NCI-H2196 treated with DMSO at 0.1 percent for 48 hours (cell line): ENCODE measurements at regions not wholly inside any gene's neighbourhood (a gene's known extent, or its start where the extent isn't known, plus 50 kb on each side); places are given as distances from the start of the nearest gene placed in this dataset.

Experiments
- DNase-seq: peaks from one replicate; lab custom pipeline; 2025; ENCODE audit not compliant: unreplicated experiment; lab: John Stamatoyannopoulos, UW

DNA sequence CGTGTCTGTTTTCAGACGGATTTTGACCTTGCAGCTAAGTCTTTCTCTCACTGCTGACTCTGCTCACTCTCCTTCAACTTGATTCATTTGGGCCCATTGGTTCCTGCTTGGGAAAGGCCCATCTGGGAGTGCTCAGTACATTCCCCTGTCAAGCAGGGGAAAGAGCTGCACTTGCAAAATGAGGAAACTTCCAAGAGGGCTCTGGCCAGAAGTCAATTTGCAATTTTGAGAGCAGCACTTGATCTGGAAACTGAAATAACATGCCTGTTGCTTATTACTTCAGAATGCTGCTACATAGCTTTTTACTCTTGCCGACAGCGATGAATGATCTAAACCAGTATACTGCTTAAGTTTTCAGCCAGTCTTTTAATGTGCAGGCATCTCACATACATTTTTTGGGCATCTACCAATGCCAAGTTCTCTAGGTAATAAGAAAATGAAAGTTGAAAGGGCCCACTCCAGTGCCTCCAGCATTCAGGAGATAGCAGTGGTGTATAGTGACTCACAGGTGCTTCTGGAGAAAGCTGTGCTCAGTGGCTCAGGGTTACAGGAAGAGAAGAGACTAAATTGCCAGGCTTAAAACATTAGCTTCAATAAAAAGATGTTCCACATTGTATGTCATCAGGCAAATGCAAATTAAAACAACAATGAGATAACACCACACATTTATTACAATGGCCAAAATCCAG is 70.1 kb upstream of the RORA start:
- DNase-seq: no peak

DNA sequence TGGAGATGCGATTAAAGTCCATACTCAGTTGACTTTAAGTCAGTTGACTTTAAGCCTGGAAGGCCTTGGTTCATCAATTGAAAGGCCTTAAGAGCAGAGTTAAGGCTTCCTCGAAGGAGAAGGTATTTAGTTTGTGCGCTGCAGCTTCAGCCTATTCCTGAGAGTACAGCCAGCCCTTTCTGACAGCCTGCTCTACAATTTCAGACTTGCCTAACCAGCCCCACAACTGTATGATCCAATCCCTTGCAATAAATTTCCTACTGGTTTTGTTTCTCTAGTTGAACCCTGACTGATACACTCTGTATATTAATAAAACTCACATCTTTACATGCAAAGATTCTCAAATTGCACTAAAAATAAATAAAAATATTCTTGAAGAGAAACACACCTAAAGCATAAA is 66.1 kb upstream of the RORA start:
- DNase-seq: no peak

DNA sequence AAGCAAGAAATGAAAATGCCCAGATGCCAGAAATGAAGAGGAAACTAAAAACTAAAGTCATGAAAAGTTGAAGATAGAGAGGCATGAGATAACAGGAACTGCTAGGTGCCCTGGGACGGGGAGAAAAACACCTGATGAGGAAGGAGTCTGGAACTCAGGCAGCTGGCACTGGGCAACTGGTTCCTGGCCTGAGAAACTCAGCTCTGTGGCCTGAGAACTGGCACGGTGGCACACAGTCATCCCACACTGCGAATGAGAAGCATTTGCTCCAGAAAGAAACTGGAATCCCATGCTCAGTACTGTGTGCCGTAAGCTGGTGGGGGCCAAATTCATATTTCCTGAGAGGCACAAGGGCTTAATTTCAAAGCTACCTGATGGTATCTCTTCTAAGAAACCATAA is 53.6 kb upstream of the RORA start:
- DNase-seq: no peak

DNA sequence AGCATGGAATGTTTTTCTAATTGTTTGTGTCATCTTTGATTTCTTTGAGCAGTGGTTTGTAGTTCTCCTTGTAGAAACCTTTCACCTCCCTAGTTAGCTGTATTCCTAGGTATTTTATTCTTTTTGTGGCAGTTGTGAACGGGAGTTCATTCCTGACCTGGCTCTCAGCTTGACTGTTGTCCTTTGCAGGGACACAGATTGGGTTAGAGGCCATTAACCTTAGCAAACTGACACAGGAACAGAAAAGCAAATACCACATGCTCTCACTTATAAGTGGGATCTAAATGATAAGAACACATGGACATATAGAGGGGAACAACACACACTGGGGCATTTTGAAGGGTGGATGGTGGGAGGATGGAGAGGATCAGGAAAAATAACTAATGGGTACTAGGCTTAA is 52.2 kb upstream of the RORA start:
- DNase-seq: no peak
